RWPE2 (cell line): ENCODE measurements at regions not wholly inside any gene's neighbourhood (a gene's known extent, or its start where the extent isn't known, plus 50 kb on each side); places are given as distances from the start of the nearest gene placed in this dataset.
A peak's percentile ranks its signal among the peaks of the same experiment; 100 is the strongest.

Experiments used
- ATAC-seq: fragments of 200-7000 bp; cut with Tn5 transposase; 3 replicates; pipeline ENCODE4 v1.9.1; 2021; ENCODE audit warnings: low read depth
- DNase-seq: peaks from one replicate; pipeline ENCODE4 v3.0.0-alpha.2; 2020; ENCODE audit warnings: low spot score
- H3K27ac ChIP-seq: fragments of 450-650 bp; 2 replicates; pipeline ENCODE4 v1.5.1; 2017; ENCODE audit warnings: mild to moderate bottlenecking; ENCODE audit not compliant: poor library complexity, severe bottlenecking
- H3K27me3 ChIP-seq: fragments of 250-450 bp; sonication (Bioruptor Pico); 2 replicates; pipeline ENCODE4 v1.5.1; 2021; ENCODE audit warnings: mild to moderate bottlenecking, moderate library complexity; ENCODE audit not compliant: insufficient read depth, poor library complexity, severe bottlenecking
- H3K36me3 ChIP-seq: fragments of 250-450 bp; sonication (Bioruptor Pico); 2 replicates; pipeline ENCODE4 v1.5.1; 2020; ENCODE audit warnings: low read depth, mild to moderate bottlenecking, moderate library complexity
- H3K4me1 ChIP-seq: fragments of 250-450 bp; sonication (Bioruptor Pico); 2 replicates; pipeline ENCODE4 v1.5.1; 2021; ENCODE audit warnings: mild to moderate bottlenecking, moderate library complexity; ENCODE audit not compliant: insufficient read depth, poor library complexity, severe bottlenecking
- H3K4me3 ChIP-seq: fragments of 250-450 bp; sonication (Bioruptor Pico); 2 replicates; pipeline ENCODE4 v1.5.1; 2021; ENCODE audit warnings: mild to moderate bottlenecking, moderate library complexity; ENCODE audit not compliant: severe bottlenecking
- H3K9me3 ChIP-seq: fragments of 250-450 bp; sonication (Bioruptor Pico); 2 replicates; pipeline ENCODE4 v1.5.1; 2021; ENCODE audit warnings: mild to moderate bottlenecking, moderate library complexity; ENCODE audit not compliant: severe bottlenecking
- TF ChIP-seq, protein P1 (sequence below): fragments of 450-650 bp; IDR thresholded peaks from one replicate; pipeline ENCODE4 v1.5.1; 2017; ENCODE audit warnings: mild to moderate bottlenecking, moderate library complexity; ENCODE audit not compliant: poor library complexity, severe bottlenecking

DNA sequence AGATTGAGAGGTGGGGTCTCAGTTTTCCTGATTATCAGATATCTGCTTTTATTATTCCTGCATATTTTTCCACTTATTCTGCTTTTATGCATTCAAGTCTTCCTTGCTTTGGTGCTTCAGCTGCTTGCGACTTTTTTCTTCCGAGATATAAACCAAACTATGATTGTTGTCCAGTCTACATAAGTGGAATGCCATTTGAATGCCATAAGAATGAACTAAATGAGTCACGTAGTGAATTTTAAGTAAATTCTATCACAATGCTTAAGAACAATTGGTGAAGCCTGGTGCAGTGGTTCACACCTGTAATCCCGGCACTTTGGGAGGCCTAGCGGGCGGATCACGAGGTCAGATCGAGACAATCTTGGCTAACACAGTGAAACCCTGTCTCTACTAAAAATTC is 189.1 kb downstream of the PCDH18 start:
- Histone ChIP-seq H3K9me3 (no peaks in the 10 kb centered on the region), H3K27ac (no peak overlapping the region), H3K36me3 (no peaks in the 10 kb centered on the region), H3K4me1 (no peaks in the 10 kb centered on the region), H3K4me3 (no peak overlapping the region), H3K27me3 (no peaks in the 10 kb centered on the region)
- DNase-seq, result no peak
- no peak for ATAC-seq
- TF ChIP-seq, protein P1, sequence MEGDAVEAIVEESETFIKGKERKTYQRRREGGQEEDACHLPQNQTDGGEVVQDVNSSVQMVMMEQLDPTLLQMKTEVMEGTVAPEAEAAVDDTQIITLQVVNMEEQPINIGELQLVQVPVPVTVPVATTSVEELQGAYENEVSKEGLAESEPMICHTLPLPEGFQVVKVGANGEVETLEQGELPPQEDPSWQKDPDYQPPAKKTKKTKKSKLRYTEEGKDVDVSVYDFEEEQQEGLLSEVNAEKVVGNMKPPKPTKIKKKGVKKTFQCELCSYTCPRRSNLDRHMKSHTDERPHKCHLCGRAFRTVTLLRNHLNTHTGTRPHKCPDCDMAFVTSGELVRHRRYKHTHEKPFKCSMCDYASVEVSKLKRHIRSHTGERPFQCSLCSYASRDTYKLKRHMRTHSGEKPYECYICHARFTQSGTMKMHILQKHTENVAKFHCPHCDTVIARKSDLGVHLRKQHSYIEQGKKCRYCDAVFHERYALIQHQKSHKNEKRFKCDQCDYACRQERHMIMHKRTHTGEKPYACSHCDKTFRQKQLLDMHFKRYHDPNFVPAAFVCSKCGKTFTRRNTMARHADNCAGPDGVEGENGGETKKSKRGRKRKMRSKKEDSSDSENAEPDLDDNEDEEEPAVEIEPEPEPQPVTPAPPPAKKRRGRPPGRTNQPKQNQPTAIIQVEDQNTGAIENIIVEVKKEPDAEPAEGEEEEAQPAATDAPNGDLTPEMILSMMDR, result no peak

DNA sequence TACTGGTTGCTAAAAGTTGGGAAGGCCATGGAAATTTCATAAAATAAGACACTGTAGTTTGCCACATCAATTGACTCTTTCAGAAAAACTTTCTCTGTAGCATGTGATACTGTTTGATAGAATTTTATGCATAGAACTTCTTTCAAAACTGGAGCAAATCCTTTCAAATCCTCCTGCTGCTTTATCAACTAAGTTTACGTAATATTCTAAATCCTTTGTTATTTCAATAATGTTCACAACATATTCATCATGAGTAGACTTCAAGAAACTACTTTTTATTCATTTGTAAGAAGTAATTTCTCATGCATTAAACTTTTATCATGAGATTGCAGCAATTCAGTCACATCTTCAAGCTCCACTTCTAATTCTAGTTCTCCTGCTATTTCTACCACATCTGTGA is 199.3 kb downstream of the PCDH18 start:
- ATAC-seq (no peak), DNase-seq (no peak)
- no peak overlapping the region for H3K27ac ChIP-seq
- no peaks in the 10 kb centered on the region for H3K36me3 ChIP-seq
- TF ChIP-seq, protein P1, result no peak
- no peaks in the 10 kb centered on the region for H3K4me1 ChIP-seq
- H3K27me3 ChIP-seq, result no peaks in the 10 kb centered on the region
- no peaks in the 10 kb centered on the region for H3K9me3 ChIP-seq
- H3K4me3 ChIP-seq, result no peak overlapping the region

GRCh38 chr4:137312257-137312656 is 220.0 kb downstream of the PCDH18 start:
- ATAC-seq, result no peak; the same call in 2 of the 3 replicates
- Histone ChIP-seq H3K27me3 (no peaks in the 10 kb centered on the region), H3K4me3 (no peak overlapping the region), H3K27ac (no peak overlapping the region), H3K9me3 (no peaks in the 10 kb centered on the region), H3K4me1 (peaks cover 4% of the 10 kb centered on the region), H3K36me3 (no peaks in the 10 kb centered on the region)
- TF ChIP-seq, protein P1, result no peak
- DNase-seq, result no peak

DNA sequence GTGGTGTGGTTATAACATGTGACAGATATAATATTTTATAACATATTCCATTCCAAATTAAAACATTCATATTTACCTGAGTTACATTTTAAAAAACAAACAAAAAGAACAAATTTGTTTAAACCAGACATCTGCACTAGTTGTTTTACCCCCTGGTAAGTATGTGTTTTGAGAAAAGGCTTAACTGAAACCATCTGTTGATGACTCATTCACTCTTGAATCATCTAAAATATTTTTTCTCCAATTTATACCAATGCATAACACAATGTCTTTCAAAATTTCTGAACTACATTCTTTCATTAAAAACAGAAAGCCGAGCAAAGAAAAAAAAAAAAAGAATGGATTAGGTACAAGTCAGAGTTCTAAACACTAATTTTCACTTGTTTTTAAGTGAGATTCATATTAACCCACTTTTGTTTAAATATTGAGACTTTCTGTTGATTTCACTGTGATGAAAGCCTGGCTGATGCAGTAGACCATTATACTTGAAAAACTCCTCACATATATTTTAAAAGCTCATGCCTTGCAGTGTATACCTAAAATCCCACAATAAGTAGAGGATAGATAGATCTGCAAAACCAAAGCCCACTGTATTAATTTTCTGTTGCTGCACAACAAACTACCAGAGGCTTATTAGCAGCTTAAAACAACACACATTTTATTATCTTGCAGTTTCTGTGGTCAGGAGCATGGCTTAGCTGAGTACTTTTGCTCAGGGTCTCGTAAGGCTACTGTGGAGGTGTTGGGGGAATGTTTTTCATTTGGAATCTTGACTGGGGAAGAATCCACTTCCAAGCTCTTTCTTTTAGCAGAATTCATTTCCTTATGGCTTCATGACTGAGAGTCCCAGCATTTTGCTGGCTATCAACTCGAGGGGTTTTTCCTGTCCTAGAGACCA is 221.5 kb downstream of the PCDH18 start:
- ATAC-seq, result peak; percentile 51; the same call in 1 of the 3 replicates
- Histone ChIP-seq H3K4me3 (no peak overlapping the region), H3K9me3 (no peaks in the 10 kb centered on the region), H3K27me3 (no peaks in the 10 kb centered on the region), H3K36me3 (no peaks in the 10 kb centered on the region), H3K27ac (no peak overlapping the region), H3K4me1 (peaks cover 4% of the 10 kb centered on the region)
- no peak for DNase-seq
- TF ChIP-seq, protein P1, result no peak

DNA sequence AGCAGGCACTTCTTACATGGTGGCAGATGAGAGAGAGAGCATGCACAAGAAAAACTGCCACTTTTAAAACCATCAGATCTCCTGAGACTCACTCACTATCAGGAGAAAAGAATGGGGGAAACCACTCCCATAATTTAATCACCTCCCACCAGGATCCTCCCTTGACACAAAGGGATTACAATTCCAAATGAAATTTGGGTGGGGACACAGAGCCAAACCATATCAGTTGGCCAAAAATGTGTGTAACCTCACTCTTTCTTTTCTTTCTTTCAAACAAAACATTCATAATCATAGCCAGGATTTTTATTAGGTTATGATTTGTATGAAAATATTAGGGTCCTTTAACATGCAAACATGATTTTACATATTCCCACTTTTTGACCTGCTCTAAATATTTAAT is 222.1 kb downstream of the PCDH18 start:
- no peak for ATAC-seq
- H3K4me1 ChIP-seq, result peaks cover 4% of the 10 kb centered on the region
- no peak overlapping the region for H3K4me3 ChIP-seq
- H3K9me3 ChIP-seq, result no peaks in the 10 kb centered on the region
- no peak for DNase-seq
- TF ChIP-seq, protein P1, result no peak
- H3K36me3 ChIP-seq, result no peaks in the 10 kb centered on the region
- no peaks in the 10 kb centered on the region for H3K27me3 ChIP-seq
- H3K27ac ChIP-seq, result no peak overlapping the region
